PC-9 (cell line): ENCODE measurements at regions not wholly inside any gene's neighbourhood (a gene's known extent, or its start where the extent isn't known, plus 50 kb on each side); places are given as distances from the start of the nearest gene placed in this dataset.

Experiments
- BruUV-seq: library from RNA; stranded (reverse); fragments of 400-500 nt; replicated peaks from 2 replicates; lab custom pipeline; 2021; lab: Mats Ljungman, UMichigan
- CTCF ChIA-PET: fragments of 300-600 bp; sonication (Branson Sonifier 250); formaldehyde crosslinking; loops from one replicate; lab custom pipeline; 2022; ENCODE audit warnings: antibody characterized with exemption; lab: Charles Lee
- POLR2A ChIA-PET: fragments of 300-600 bp; sonication (Branson Sonifier 250); formaldehyde crosslinking; loops from one replicate; lab custom pipeline; 2022; ENCODE audit warnings: antibody characterized with exemption; ENCODE audit not compliant: unreplicated experiment; lab: Charles Lee
- DNase-seq, 2 experiments: peaks; one replicate each; pipeline versions ENCODE4 v3.0.0 to v3.0.0-alpha.2; 2015 to 2022; ENCODE audit warnings: mixed read lengths in 1 of 2
- H2AFZ ChIP-seq: fragments of 200-600 bp; sonication (generic); 2 replicates; pipeline ENCODE4 v1.8.1; 2017; ENCODE audit warnings: antibody characterized with exemption
- H3F3A ChIP-seq: fragments of 200-600 bp; sonication (generic); 2 replicates; pipeline ENCODE4 v1.8.1; 2017; ENCODE audit warnings: antibody characterized with exemption, mild to moderate bottlenecking, low read depth; ENCODE audit not compliant: insufficient read depth
- H3K27ac ChIP-seq: fragments of 200-600 bp; sonication (generic); 2 replicates; pipeline ENCODE4 v1.6.1; 2016; ENCODE audit warnings: mixed run types
- H3K27me3 ChIP-seq: fragments of 200-600 bp; sonication (generic); 2 replicates; pipeline ENCODE4 v1.6.1; 2016; ENCODE audit warnings: low read depth, mixed run types; ENCODE audit not compliant: insufficient read depth
- H3K36me3 ChIP-seq: fragments of 200-600 bp; sonication (generic); 2 replicates; pipeline ENCODE4 v1.6.1; 2016; ENCODE audit warnings: low read depth, mixed run types
- H3K4me1 ChIP-seq: fragments of 200-600 bp; sonication (generic); replicated peaks from 2 replicates; pipeline ENCODE4 v1.6.1; 2016; ENCODE audit warnings: mixed run types; ENCODE audit not compliant: insufficient read depth
- H3K4me2 ChIP-seq: fragments of 200-600 bp; sonication (generic); 2 replicates; pipeline ENCODE4 v1.6.1; 2017; ENCODE audit warnings: mixed run types
- H3K4me3 ChIP-seq: fragments of 200-600 bp; sonication (generic); 2 replicates; pipeline ENCODE4 v1.6.1; 2016; ENCODE audit warnings: mixed run types
- H3K79me2 ChIP-seq: fragments of 200-600 bp; sonication (generic); 2 replicates; pipeline ENCODE4 v1.6.1; 2017; ENCODE audit warnings: low read depth, mixed run types
- H3K9me2 ChIP-seq: fragments of 200-600 bp; sonication (generic); 2 replicates; pipeline ENCODE4 v1.8.1; 2017; ENCODE audit warnings: mild to moderate bottlenecking; ENCODE audit not compliant: insufficient read depth
- H3K9me3 ChIP-seq: fragments of 200-600 bp; sonication (generic); 2 replicates; pipeline ENCODE4 v1.8.1; 2016; ENCODE audit warnings: low read depth; ENCODE audit not compliant: insufficient read depth
- H4K20me1 ChIP-seq: fragments of 200-600 bp; sonication (generic); 2 replicates; pipeline ENCODE4 v1.8.1; 2017; ENCODE audit not compliant: insufficient read depth
- CTCF ChIP-seq: fragments of 200-600 bp; sonication (generic); conservative IDR thresholded peaks from 2 replicates; pipeline ENCODE4 v1.6.1; 2017; ENCODE audit warnings: mixed run types, antibody characterized with exemption, mild to moderate bottlenecking, moderate library complexity
- EZH2 ChIP-seq: fragments of 200-600 bp; sonication (generic); IDR thresholded peaks from 2 replicates; pipeline ENCODE4 v1.8.0; 2017; ENCODE audit warnings: antibody characterized with exemption, low read depth
- intact Hi-C: fragments of 100-400 bp; cut with micrococcal nuclease; formaldehyde crosslinking; loops from one replicate; pipeline ENCODE4 v1.10.0; 2022; ENCODE audit not compliant: unreplicated experiment

- no peaks in the 10 kb centered on the region for H3K9me3 ChIP-seq
- DNase-seq, result no peak
- H3F3A ChIP-seq, result peaks cover 97% of the 10 kb centered on the region
- no peaks in the 10 kb centered on the region for H3K9me2 ChIP-seq
- no TSS peak for BruUV-seq
- intact Hi-C loops, result no loop called here
- POLR2A ChIA-PET, result interaction anchor here (0.6 to 0.7 kb wide), 2 partner anchors 10 to 26 kb away, joined by 5 to 6 read pairs; no protein-coding TSS in a partner anchor
- peaks cover 97% of the 10 kb centered on the region for H3K4me1 ChIP-seq
- CTCF ChIA-PET, result interaction anchor here (0.6 to 1.7 kb wide), 2 partner anchors 9 to 12 kb away, joined by 5 to 9 read pairs; no protein-coding TSS in a partner anchor
- peak overlapping the region; percentile 99 for H3K27ac ChIP-seq
- H3K79me2 ChIP-seq, result peaks cover 95% of the 10 kb centered on the region
- H3K36me3 ChIP-seq, result peaks cover 69% of the 10 kb centered on the region
- H3K4me2 ChIP-seq, result peak overlapping the region; percentile 75
- no peaks in the 10 kb centered on the region for H3K27me3 ChIP-seq
- H3K4me3 ChIP-seq, result peak overlapping the region; percentile 8
- H2AFZ ChIP-seq, result no peak overlapping the region
- TF ChIP-seq EZH2 (no peak), CTCF (no peak)
- H4K20me1 ChIP-seq, result peaks cover 44% of the 10 kb centered on the region
Observed at GRCh38 chr7:130902755-130903357, 168.8 kb upstream of the KLF14 start.

DNA sequence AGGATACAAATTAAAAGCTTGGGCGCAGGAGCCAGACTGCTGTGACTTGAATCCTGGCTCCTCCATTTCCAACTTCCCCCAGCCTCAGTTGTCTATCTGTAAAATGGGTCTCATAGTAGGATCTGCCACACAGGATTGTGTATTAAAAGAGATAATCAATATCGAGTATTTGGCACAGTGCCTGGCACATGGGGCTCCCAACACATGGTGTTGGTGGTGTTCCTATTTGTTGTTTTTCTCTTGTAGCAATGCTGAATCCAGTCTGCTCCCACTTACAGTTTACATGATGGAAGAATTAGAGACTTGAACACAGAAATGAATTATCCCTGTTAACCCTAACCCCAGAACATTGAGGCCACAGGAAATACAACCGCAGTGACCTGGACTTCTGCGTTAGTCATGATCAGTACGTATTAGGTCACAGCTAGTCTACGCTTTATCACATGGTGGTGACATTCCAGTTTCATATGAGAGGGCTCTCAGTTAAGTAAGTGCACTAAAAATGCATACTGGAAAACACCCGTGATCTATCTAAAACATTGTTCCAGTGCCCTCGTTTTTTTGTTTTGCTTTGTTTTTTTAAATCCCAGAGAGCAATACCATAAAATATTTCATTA, 169.5 kb upstream of the KLF14 start:
- ChIA-PET POLR2A (interaction anchor here (0.6 to 1.5 kb wide), 11 partner anchors 9 to 1470 kb away, joined by 3 to 18 read pairs (median 6); no protein-coding TSS in a partner anchor), CTCF (interaction anchor here (0.5 to 1.7 kb wide), 5 partner anchors 10 to 96 kb away, joined by 3 to 9 read pairs (median 5); no protein-coding TSS in a partner anchor)
- peaks cover 95% of the 10 kb centered on the region for H3K79me2 ChIP-seq
- BruUV-seq, result TSS peak; percentile 0
- peak in 1 of 2 experiments; percentile 79 for DNase-seq
- H4K20me1 ChIP-seq, result peaks cover 39% of the 10 kb centered on the region
- peak overlapping the region; percentile 99 for H3K27ac ChIP-seq
- no peak overlapping the region for H2AFZ ChIP-seq
- peaks cover 70% of the 10 kb centered on the region for H3K36me3 ChIP-seq
- no peaks in the 10 kb centered on the region for H3K27me3 ChIP-seq
- H3K4me2 ChIP-seq, result peak overlapping the region; percentile 75
- H3K4me3 ChIP-seq, result peak overlapping the region; percentile 8
- TF ChIP-seq EZH2 (no peak), CTCF (no peak)
- intact Hi-C loops, result no loop called here
- no peaks in the 10 kb centered on the region for H3K9me3 ChIP-seq
- no peaks in the 10 kb centered on the region for H3K9me2 ChIP-seq
- H3K4me1 ChIP-seq, result peaks cover 97% of the 10 kb centered on the region
- peaks cover 97% of the 10 kb centered on the region for H3F3A ChIP-seq

GRCh38 chr7:130904031-130904757, 170.2 kb upstream of the KLF14 start:
- Histone ChIP-seq H3K4me2 (peak overlapping the region; percentile 93), H3F3A (peaks cover 97% of the 10 kb centered on the region), H3K27ac (peak overlapping the region; percentile 99), H3K9me2 (no peaks in the 10 kb centered on the region), H3K27me3 (no peaks in the 10 kb centered on the region), H2AFZ (no peak overlapping the region), H3K79me2 (peaks cover 95% of the 10 kb centered on the region), H3K4me1 (peaks cover 97% of the 10 kb centered on the region), H3K36me3 (peaks cover 73% of the 10 kb centered on the region), H4K20me1 (peaks cover 39% of the 10 kb centered on the region), H3K9me3 (no peaks in the 10 kb centered on the region), H3K4me3 (peak overlapping the region; percentile 96; the same call in 1 of the 2 replicates)
- POLR2A ChIA-PET, result interaction anchor here (0.5 to 1.5 kb wide), 15 partner anchors 8 to 1471 kb away, joined by 3 to 18 read pairs (median 5); no protein-coding TSS in a partner anchor
- no TSS peak for BruUV-seq
- TF ChIP-seq EZH2 (no peak), CTCF (no peak)
- CTCF ChIA-PET, result interaction anchor here (0.5 to 1.7 kb wide), 8 partner anchors 11 to 260 kb away, joined by 3 to 9 read pairs (median 5); no protein-coding TSS in a partner anchor
- peak; percentile 81 to 99 for DNase-seq
- intact Hi-C loops, result loop anchor here (1.0 to 2.0 kb wide), 5 partner anchors 9 to 205 kb away; no protein-coding TSS in a partner anchor
